ENCODE measurements at regions not wholly inside any gene's neighbourhood (a gene's known extent, or its start where the extent isn't known, plus 50 kb on each side); places are given as distances from the start of the nearest gene placed in this dataset.
"Not testable (repeated sequence)": the region's sequence is repeated elsewhere in the genome, so short reads cannot be mapped to it uniquely, and the experiment has no call there.

DNA sequence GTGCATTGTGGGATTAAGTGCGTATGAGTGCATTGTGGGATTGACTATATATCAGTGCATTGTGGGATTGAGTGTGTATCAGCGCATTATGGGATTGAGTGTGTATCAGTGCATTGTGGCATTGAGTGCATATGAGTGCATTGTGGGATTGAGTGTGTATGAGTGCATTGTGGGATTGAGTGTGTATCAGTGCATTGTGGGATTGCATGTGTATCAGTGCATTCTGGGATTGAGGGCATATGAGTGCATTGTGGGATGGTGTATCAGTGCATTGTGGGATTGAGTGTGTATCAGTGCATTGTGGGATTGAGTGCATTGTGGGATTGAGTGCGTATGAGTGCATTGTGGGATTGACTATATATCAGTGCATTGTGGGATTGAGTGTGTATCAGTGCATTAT lies 106.4 kb downstream of the SHOX start:
- DNase-seq, result not testable (repeated sequence)

- no peak for DNase-seq
Measured at GRCh38 chrX:734362-734761, 103.8 kb downstream of the SHOX start.

GRCh38 chrX:733961-734360 lies 103.4 kb downstream of the SHOX start:
- DNase-seq, result no peak

DNA sequence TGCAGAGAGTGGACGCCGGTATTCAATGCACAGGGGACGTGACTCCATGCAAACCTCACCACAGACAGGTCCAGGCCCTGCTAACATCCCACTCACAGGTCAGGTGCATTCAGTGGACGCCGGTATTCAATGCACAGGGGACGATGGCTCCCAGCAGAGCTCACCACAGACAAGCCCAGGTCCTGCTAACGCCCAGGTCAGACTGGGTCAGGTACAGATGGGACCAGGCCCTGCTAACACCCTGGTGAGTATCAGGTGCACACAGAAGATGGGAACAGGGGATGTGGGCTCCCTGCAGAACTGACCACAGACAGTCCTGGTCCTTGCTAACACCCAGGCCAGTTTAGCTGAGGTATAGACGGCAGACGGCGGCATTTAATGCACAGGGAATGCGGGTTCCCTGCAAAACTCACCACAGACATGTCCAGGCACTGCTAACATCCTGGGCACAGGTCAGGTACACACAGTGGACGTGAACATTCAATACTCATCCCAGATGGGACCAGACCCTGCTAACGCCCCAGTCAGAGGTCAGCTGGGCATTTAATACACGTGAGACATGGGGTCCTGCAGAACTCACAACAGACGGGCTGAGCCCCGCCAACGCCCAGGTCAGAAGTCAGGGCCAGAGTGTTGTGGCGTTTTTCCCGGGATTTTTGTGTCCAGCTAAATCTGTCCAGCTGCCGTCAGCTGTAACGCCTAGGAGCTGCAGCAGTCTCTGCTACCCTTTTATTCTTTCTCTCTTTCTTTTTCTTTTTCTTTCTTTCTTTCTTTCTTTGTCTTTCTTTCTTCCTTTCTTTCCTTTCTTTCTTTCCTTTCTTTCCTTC lies 99.2 kb downstream of the SHOX start:
- DNase-seq, result no peak

GRCh38 chrX:729101-729500 lies 98.5 kb downstream of the SHOX start:
- not testable (repeated sequence) for DNase-seq

DNA sequence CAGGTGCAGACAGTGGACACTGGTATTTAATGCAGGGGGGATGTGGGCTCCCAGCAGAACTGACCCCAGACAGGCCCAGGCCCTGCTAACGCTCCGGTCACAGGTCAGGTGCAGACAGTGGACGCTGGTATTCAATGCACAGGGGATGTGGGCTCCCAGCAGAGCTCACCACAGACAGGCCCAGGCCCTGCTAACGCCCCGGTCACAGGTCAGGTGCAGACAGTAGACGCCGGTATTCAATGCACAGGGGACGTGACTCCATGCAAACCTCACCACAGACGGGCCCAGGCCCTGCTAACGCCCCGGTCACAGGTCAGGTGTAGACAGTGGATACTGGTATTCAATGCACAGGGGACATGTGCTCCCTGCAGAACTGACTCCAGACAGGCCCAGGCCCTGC lies 98.0 kb downstream of the SHOX start:
- not testable (repeated sequence) for DNase-seq

GRCh38 chrX:727738-728621 lies 97.4 kb downstream of the SHOX start:
- DNase-seq, result no peak

DNA sequence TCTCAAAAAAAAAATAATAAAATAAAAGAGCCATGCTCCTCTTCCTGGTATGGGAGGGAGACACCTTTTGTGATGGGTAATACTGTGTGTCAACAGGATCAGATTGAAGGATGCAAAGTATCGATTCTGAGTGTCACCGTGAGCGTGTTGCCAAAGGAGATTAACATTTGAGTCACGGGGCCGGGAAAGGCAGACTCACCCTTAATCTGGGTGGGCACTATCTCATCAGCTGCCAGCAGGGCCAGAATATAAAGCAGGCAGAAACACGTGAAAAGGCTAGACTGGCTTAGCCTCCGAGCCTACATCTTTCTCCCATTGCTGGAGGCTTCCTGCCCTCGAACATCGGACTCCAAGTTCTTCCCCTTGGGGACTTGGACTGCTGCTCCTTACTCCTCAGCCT lies 95.4 kb downstream of the SHOX start:
- DNase-seq, result no peak

- no peak for DNase-seq
Measured at GRCh38 chrX:724256-724655, 93.7 kb downstream of the SHOX start.

- DNase-seq, result no peak
Measured at GRCh38 chrX:723781-724180, 93.2 kb downstream of the SHOX start.

DNA sequence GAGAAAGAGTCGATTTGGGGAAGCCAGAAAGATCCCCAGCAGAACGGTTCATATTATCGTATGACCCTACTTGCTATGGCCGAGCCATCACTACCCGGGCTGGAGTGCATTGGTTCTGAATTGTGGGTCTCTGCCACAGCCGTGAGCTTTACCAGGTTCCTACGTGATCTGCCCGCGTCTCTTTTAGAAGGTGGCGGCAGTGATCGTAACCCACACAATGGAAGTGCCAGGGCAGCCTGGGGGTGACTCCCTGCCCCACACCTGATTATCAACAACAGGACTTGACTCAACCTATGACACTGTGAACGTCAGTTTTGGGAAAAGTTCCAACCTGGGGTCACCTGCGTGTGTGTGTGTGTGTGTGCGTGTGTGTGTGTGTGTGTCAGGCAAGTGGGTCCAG lies 90.8 kb downstream of the SHOX start:
- no peak for DNase-seq

- no peak for DNase-seq
Measured at GRCh38 chrX:720825-721224, 90.2 kb downstream of the SHOX start.

- DNase-seq, result no peak
Measured at GRCh38 chrX:720250-720649, 89.7 kb downstream of the SHOX start.

GRCh38 chrX:716136-716535 lies 85.5 kb downstream of the SHOX start:
- no peak for DNase-seq

DNA sequence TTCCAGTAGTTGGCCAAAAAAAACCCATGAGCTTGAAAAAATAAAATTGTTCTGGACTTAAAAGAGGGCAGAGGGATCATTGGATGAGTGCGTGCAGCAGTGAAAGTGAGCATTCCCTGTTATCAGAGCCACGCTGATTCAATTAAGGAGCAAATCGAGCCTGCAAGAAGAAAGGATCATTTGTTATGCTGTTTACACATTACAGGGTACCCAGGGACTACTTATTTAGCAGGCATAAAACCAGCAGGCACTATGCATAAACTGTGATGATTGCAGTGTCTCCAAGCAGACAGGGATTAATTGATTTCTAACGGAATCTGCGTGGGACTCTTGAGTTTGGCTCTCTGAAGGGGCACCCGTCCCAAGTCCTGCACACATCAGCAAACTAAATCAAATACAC lies 83.5 kb downstream of the SHOX start:
- DNase-seq, result no peak

Data from right lung (tissue), 2 donors.